Ishikawa (cell line): ENCODE measurements at regions not wholly inside any gene's neighbourhood (a gene's known extent, or its start where the extent isn't known, plus 50 kb on each side); places are given as distances from the start of the nearest gene placed in this dataset.

Source experiments
- CEBPB ChIP-seq: IDR thresholded peaks from 2 replicates; pipeline ENCODE4 v1.6.1; 2012
- CREB1 ChIP-seq: IDR thresholded peaks from 2 replicates; pipeline ENCODE4 v1.6.1; 2012; ENCODE audit warnings: low read depth
- EGR1 ChIP-seq: IDR thresholded peaks from 2 replicates; pipeline ENCODE4 v1.6.1; 2012
- FOXM1 ChIP-seq: IDR thresholded peaks from 2 replicates; pipeline ENCODE4 v1.6.1; 2012; ENCODE audit warnings: low read depth, borderline replicate concordance
- RAD21 ChIP-seq: IDR thresholded peaks from 2 replicates; pipeline ENCODE4 v1.6.1; 2012; ENCODE audit warnings: low read depth
- TAF1 ChIP-seq: IDR thresholded peaks from 2 replicates; pipeline ENCODE4 v1.6.1; 2012; ENCODE audit warnings: low read depth, mild to moderate bottlenecking
- TEAD4 ChIP-seq: IDR thresholded peaks from 2 replicates; pipeline ENCODE4 v1.6.1; 2012
- YY1 ChIP-seq: IDR thresholded peaks from 2 replicates; pipeline ENCODE4 v1.6.1; 2012; ENCODE audit warnings: low read depth
- TF ChIP-seq, protein P1 (sequence below): IDR thresholded peaks from 2 replicates; pipeline ENCODE4 v1.6.1; 2012; ENCODE audit warnings: low read depth, mild to moderate bottlenecking
- TF ChIP-seq, protein P2 (sequence below): IDR thresholded peaks from 2 replicates; pipeline ENCODE4 v1.6.1; 2012
- TF ChIP-seq, protein P3 (sequence below): IDR thresholded peaks from 2 replicates; pipeline ENCODE4 v1.6.1; 2012

DNA sequence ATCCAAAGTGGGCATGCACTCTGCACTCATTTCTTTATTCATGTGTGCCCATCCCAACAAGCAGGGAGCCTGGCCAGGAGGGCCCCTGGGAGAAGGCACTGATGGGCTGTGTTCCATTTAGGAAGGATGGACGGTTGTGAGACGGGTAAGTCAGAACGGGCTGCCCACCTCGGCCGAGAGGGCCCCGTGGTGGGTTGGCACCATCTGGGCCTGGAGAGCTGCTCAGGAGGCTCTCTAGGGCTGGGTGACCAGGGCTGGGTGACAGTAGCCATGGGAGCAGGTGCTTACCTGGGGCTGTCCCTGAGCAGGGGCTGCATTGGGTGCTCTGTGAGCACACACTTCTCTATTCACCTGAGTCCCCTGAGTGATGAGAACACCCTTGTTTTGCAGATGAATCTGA is 129.3 kb upstream of the B3GAT1 start:
- TF ChIP-seq FOXM1, result no peak
- TF ChIP-seq RAD21, result no peak
- TF ChIP-seq, protein P1, sequence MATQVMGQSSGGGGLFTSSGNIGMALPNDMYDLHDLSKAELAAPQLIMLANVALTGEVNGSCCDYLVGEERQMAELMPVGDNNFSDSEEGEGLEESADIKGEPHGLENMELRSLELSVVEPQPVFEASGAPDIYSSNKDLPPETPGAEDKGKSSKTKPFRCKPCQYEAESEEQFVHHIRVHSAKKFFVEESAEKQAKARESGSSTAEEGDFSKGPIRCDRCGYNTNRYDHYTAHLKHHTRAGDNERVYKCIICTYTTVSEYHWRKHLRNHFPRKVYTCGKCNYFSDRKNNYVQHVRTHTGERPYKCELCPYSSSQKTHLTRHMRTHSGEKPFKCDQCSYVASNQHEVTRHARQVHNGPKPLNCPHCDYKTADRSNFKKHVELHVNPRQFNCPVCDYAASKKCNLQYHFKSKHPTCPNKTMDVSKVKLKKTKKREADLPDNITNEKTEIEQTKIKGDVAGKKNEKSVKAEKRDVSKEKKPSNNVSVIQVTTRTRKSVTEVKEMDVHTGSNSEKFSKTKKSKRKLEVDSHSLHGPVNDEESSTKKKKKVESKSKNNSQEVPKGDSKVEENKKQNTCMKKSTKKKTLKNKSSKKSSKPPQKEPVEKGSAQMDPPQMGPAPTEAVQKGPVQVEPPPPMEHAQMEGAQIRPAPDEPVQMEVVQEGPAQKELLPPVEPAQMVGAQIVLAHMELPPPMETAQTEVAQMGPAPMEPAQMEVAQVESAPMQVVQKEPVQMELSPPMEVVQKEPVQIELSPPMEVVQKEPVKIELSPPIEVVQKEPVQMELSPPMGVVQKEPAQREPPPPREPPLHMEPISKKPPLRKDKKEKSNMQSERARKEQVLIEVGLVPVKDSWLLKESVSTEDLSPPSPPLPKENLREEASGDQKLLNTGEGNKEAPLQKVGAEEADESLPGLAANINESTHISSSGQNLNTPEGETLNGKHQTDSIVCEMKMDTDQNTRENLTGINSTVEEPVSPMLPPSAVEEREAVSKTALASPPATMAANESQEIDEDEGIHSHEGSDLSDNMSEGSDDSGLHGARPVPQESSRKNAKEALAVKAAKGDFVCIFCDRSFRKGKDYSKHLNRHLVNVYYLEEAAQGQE, result no peak
- no peak for TF ChIP-seq EGR1
- TF ChIP-seq, protein P2, sequence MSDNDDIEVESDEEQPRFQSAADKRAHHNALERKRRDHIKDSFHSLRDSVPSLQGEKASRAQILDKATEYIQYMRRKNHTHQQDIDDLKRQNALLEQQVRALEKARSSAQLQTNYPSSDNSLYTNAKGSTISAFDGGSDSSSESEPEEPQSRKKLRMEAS, result no peak
- TF ChIP-seq, protein P3, sequence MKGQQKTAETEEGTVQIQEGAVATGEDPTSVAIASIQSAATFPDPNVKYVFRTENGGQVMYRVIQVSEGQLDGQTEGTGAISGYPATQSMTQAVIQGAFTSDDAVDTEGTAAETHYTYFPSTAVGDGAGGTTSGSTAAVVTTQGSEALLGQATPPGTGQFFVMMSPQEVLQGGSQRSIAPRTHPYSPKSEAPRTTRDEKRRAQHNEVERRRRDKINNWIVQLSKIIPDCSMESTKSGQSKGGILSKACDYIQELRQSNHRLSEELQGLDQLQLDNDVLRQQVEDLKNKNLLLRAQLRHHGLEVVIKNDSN, result no peak
- TF ChIP-seq TAF1, result no peak
- TF ChIP-seq TEAD4, result no peak
- TF ChIP-seq CREB1, result no peak
- no peak for TF ChIP-seq YY1
- no peak for TF ChIP-seq CEBPB
